T-helper 17 cell (primary cell): ENCODE measurements at regions not wholly inside any gene's neighbourhood (a gene's known extent, or its start where the extent isn't known, plus 50 kb on each side); places are given as distances from the start of the nearest gene placed in this dataset.

Source experiments
- ATAC-seq: fragments of 150-1000 bp; cut with Tn5 transposase; 2 replicates; pipeline ENCODE4 v1.10.0; 2021; ENCODE audit warnings: mild to moderate bottlenecking, moderate library complexity
- DNase-seq, 3 donors: peaks; one replicate each; pipeline versions ENCODE4 v3.0.0 to v3.0.0-alpha.2; 2020 to 2021
- H3K9me3 ChIP-seq: one replicate; pipeline ENCODE4 v1.7.0; 2013; ENCODE audit warnings: low read length, mild to moderate bottlenecking; ENCODE audit not compliant: control insufficient read depth, poor library complexity, severe bottlenecking
- H3K27ac Mint-ChIP-seq: one replicate; pipeline ENCODE4 v1.8.0; 2022; ENCODE audit warnings: mild to moderate bottlenecking, moderate library complexity, mixed read lengths
- H3K27me3 Mint-ChIP-seq: one replicate; pipeline ENCODE4 v1.8.0; 2022; ENCODE audit warnings: mixed read lengths
- H3K36me3 Mint-ChIP-seq: one replicate; pipeline ENCODE4 v1.8.0; 2022; ENCODE audit warnings: low read depth, mixed read lengths
- H3K4me1 Mint-ChIP-seq: one replicate; pipeline ENCODE4 v1.8.0; 2022; ENCODE audit warnings: mild to moderate bottlenecking, mixed read lengths
- H3K4me3 Mint-ChIP-seq: one replicate; pipeline ENCODE4 v1.8.0; 2022; ENCODE audit warnings: mild to moderate bottlenecking, moderate library complexity, mixed read lengths

GRCh38 chrX:13144927-13145655, 100.7 kb upstream of the FAM9C start:
- no peak for DNase-seq
- Mint-ChIP-seq H3K27ac (no peak overlapping the region), H3K4me1 (no peaks in the 10 kb centered on the region), H3K36me3 (peaks cover 3% of the 10 kb centered on the region), H3K4me3 (no peak overlapping the region), H3K27me3 (no peaks in the 10 kb centered on the region)
- ATAC-seq, result no peak
- no peaks in the 10 kb centered on the region for H3K9me3 ChIP-seq

- Mint-ChIP-seq H3K36me3 (peaks cover 3% of the 10 kb centered on the region), H3K4me3 (no peak overlapping the region), H3K27me3 (no peaks in the 10 kb centered on the region), H3K4me1 (no peaks in the 10 kb centered on the region), H3K27ac (no peak overlapping the region)
- no peaks in the 10 kb centered on the region for H3K9me3 ChIP-seq
- DNase-seq, result no peak
- no peak for ATAC-seq
Measured at GRCh38 chrX:13142891-13143290, 98.5 kb upstream of the FAM9C start.

DNA sequence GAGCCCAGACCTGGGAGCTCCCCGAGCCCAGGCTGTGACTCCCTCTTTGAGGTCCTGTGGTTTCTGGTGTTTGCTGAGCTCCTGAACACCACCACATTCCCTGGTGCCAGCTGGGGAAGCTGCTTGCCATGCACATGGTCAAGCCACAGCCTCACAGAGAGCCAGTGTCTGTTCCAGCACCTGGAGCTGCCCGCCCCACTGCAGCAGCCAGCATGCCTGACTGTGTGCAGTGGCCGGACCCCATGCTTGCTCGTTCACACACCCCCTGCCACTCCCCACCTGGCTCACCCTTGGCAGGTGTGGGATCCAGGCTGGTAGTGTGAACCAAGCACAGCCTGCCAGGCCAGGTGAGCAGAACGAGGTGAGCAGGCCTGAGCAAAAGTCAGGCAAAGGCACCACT, 95.6 kb upstream of the FAM9C start:
- Mint-ChIP-seq H3K27me3 (no peaks in the 10 kb centered on the region), H3K27ac (no peak overlapping the region), H3K4me3 (no peak overlapping the region), H3K4me1 (peaks cover 2% of the 10 kb centered on the region), H3K36me3 (no peaks in the 10 kb centered on the region)
- DNase-seq, result no peak
- ATAC-seq, result no peak
- H3K9me3 ChIP-seq, result no peaks in the 10 kb centered on the region

GRCh38 chrX:13131396-13132137, 87.1 kb upstream of the FAM9C start:
- DNase-seq (no peak), ATAC-seq (peak; percentile 83)
- Mint-ChIP-seq H3K27ac (peak overlapping the region; percentile 37), H3K4me3 (no peak overlapping the region), H3K27me3 (no peaks in the 10 kb centered on the region), H3K4me1 (peaks cover 9% of the 10 kb centered on the region), H3K36me3 (no peaks in the 10 kb centered on the region)
- no peaks in the 10 kb centered on the region for H3K9me3 ChIP-seq

DNA sequence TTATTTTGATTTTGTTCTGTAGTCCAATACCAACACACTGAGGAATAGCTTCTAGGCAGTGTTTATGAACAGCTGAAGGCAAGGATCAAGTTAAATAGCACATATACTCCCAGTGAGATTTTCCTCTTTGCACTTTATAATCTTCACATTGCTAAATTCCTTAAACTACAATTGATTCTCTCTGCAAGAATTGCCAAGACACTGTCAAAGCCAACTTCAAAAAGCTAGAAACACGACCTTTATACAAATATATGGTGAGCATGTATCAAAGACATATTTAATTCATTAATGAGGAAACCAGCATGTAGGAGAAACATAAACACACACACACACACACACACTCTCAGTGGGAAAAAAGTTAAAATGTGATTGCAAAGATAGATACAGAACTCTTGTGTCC, 86.4 kb upstream of the FAM9C start:
- no peaks in the 10 kb centered on the region for H3K9me3 ChIP-seq
- H3K36me3 Mint-ChIP-seq, result no peaks in the 10 kb centered on the region
- peak overlapping the region; percentile 37 for H3K27ac Mint-ChIP-seq
- no peak for ATAC-seq
- peaks cover 9% of the 10 kb centered on the region for H3K4me1 Mint-ChIP-seq
- H3K4me3 Mint-ChIP-seq, result no peak overlapping the region
- no peaks in the 10 kb centered on the region for H3K27me3 Mint-ChIP-seq
- DNase-seq, result no peak

- ATAC-seq, result no peak
- no peaks in the 10 kb centered on the region for H3K9me3 ChIP-seq
- Mint-ChIP-seq H3K4me3 (no peak overlapping the region), H3K27ac (no peak overlapping the region), H3K4me1 (peaks cover 11% of the 10 kb centered on the region), H3K27me3 (no peaks in the 10 kb centered on the region), H3K36me3 (no peaks in the 10 kb centered on the region)
- no peak for DNase-seq
Measured at GRCh38 chrX:13128104-13128503, 83.7 kb upstream of the FAM9C start.

DNA sequence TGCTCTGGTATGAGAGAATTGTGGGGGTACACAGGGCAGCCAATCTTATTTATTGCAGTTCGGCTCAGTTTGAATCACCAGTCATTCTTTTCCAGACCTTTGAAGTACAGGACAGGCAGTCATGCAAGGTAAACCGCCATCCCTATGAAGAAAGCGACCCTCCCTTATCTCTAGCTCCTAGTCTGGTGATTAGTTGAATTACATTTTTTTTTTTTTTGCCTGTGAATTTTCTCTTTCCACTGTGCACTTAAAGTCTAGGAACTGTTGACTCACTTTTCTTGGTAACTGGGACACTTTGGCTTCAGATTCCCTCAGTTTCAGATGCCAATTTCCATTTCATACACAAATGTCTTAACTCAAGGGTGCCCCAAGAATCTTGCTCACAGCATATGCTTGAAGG, 82.4 kb upstream of the FAM9C start:
- H3K4me1 Mint-ChIP-seq, result peaks cover 12% of the 10 kb centered on the region
- no peaks in the 10 kb centered on the region for H3K36me3 Mint-ChIP-seq
- ATAC-seq, result no peak
- DNase-seq, result no peak
- H3K4me3 Mint-ChIP-seq, result no peak overlapping the region
- no peak overlapping the region for H3K27ac Mint-ChIP-seq
- no peaks in the 10 kb centered on the region for H3K9me3 ChIP-seq
- H3K27me3 Mint-ChIP-seq, result no peaks in the 10 kb centered on the region

- peaks cover 6% of the 10 kb centered on the region for H3K4me1 Mint-ChIP-seq
- no peak for ATAC-seq
- no peaks in the 10 kb centered on the region for H3K27me3 Mint-ChIP-seq
- no peaks in the 10 kb centered on the region for H3K36me3 Mint-ChIP-seq
- no peak overlapping the region for H3K4me3 Mint-ChIP-seq
- H3K9me3 ChIP-seq, result no peaks in the 10 kb centered on the region
- peak overlapping the region; percentile 82 for H3K27ac Mint-ChIP-seq
- DNase-seq, result no peak
Measured at GRCh38 chrX:13125188-13125587, 80.8 kb upstream of the FAM9C start.

DNA sequence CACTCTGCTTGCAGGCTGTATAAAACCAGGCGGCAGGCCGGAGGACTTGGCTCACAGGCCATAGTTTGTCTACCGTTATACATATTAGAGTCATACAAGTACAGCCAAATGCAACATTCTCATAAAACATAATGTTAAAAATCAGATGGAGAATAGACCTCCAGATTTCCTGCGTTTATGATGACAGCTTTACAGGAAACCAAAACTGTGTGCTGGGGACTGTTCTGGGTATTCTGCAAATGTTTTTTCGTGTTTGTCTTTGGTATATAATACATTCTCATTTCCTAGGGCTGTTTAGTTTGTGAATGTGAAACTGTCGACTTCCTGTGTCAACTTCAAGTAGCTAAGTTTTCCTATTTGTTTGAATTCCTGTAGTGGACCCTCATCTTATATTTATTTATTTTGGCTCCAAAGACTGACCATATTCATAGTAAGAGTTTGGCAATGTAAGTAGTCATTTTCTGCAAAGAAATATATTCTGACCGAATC, 79.5 kb upstream of the FAM9C start:
- DNase-seq (no peak), ATAC-seq (peak; percentile 50)
- Mint-ChIP-seq H3K27ac (peak overlapping the region; percentile 82), H3K4me3 (peak overlapping the region; percentile 49), H3K36me3 (no peaks in the 10 kb centered on the region), H3K4me1 (peaks cover 6% of the 10 kb centered on the region), H3K27me3 (no peaks in the 10 kb centered on the region)
- no peaks in the 10 kb centered on the region for H3K9me3 ChIP-seq

DNA sequence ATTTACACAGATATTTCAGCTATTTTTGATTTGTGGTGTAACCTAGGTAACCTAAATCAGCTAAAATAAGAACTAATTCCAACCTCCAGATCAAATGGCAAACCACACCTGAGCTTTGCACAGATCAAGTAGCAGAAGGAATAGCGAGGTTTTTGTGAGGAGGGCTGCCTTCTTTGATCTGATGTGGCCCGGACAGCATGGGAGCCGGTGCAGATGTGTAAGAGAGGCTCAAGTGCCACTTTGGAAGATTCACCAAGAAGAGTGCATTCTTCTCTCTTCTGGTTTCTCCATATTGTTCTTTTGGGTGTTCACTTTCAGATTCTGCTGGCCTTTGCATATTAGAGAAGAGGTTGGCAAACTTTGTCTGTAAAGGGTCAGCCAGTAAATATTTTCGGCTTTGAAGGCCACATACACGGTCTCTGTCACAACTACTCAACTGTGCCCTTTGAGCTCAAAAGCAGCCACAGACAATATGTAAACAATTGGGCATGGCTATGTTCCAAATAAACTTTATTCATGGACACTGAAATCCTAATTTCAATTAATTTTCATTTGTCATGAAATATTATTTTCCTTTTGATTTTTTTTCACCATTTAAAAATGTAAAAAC, 78.9 kb upstream of the FAM9C start:
- no peaks in the 10 kb centered on the region for H3K27me3 Mint-ChIP-seq
- H3K27ac Mint-ChIP-seq, result peak overlapping the region; percentile 82
- H3K9me3 ChIP-seq, result no peaks in the 10 kb centered on the region
- ATAC-seq, result peak; percentile 40
- peak overlapping the region; percentile 69 for H3K4me3 Mint-ChIP-seq
- H3K36me3 Mint-ChIP-seq, result no peaks in the 10 kb centered on the region
- H3K4me1 Mint-ChIP-seq, result peaks cover 6% of the 10 kb centered on the region
- no peak for DNase-seq

DNA sequence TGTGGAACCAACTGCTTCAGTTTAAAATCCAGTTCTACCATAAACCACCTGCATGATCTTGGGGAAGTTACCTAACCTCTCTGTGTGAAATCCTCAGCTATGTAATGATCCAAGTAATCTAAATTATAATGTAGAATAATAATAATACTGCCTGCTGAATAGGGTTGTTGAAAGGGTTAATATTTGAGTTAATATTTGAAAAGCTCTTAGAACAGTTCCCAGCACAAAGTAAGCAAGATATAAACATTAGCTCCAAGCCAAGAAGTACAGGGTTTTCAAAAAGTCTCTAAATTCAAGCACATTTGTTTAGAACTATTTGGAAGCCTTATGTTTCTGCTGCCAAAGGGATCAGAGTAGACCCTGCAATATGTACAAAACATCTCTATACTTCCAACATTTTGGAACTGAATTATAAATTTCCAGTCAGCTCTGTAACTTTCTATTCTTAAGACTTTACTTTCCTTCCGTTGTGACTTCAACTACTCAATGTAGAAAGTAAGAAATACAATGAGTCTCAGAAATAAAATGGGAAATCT, 76.7 kb upstream of the FAM9C start:
- Mint-ChIP-seq H3K4me3 (no peak overlapping the region), H3K27ac (no peak overlapping the region), H3K27me3 (no peaks in the 10 kb centered on the region), H3K36me3 (no peaks in the 10 kb centered on the region), H3K4me1 (peaks cover 6% of the 10 kb centered on the region)
- peaks cover 2% of the 10 kb centered on the region for H3K9me3 ChIP-seq
- ATAC-seq (no peak), DNase-seq (no peak)

- ATAC-seq (no peak), DNase-seq (no peak)
- Mint-ChIP-seq H3K4me3 (no peak overlapping the region), H3K4me1 (peaks cover 6% of the 10 kb centered on the region), H3K36me3 (no peaks in the 10 kb centered on the region), H3K27me3 (no peaks in the 10 kb centered on the region), H3K27ac (no peak overlapping the region)
- H3K9me3 ChIP-seq, result peaks cover 2% of the 10 kb centered on the region
Measured at GRCh38 chrX:13120017-13120416, 75.6 kb upstream of the FAM9C start.

DNA sequence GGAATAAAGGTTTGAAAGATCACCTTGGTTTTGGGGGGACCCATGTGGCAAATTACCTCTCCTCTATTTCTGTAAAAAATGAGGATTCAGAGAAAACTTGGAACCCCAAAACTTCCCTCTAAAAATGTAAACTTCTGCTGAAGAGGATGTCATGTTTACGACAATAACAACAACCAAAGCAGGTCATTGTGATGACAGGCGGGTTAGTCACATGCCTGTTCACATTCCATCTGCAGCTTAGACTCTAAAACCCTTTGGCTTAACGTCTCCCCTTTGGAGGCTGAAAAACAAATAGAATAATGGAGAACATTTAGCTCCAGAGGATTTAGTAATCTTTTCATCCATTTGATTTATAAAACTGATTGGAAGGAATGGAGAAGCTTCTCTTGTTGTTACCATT, 75.0 kb upstream of the FAM9C start:
- Mint-ChIP-seq H3K4me1 (peaks cover 2% of the 10 kb centered on the region), H3K27ac (no peak overlapping the region), H3K36me3 (no peaks in the 10 kb centered on the region), H3K27me3 (no peaks in the 10 kb centered on the region), H3K4me3 (no peak overlapping the region)
- ATAC-seq, result no peak
- DNase-seq, result no peak
- peaks cover 2% of the 10 kb centered on the region for H3K9me3 ChIP-seq
